Progenitor cell of endocrine pancreas (in vitro differentiated cells): ENCODE measurements at regions not wholly inside any gene's neighbourhood (a gene's known extent, or its start where the extent isn't known, plus 50 kb on each side); places are given as distances from the start of the nearest gene placed in this dataset.

Source experiments
- DNase-seq: peaks from one replicate; pipeline ENCODE4 v3.0.0; 2021; ENCODE audit warnings: low spot score; ENCODE audit not compliant: unreplicated experiment
- H3K27ac Mint-ChIP-seq: 2 replicates; pipeline ENCODE4 v1.8.0; 2021; ENCODE audit warnings: mild to moderate bottlenecking, moderate library complexity, mixed read lengths
- H3K27me3 Mint-ChIP-seq: 2 replicates; pipeline ENCODE4 v1.8.0; 2021; ENCODE audit warnings: mixed read lengths
- H3K36me3 Mint-ChIP-seq: 2 replicates; pipeline ENCODE4 v1.8.0; 2022; ENCODE audit warnings: mixed read lengths; ENCODE audit not compliant: insufficient read depth
- H3K4me1 Mint-ChIP-seq: 2 replicates; pipeline ENCODE4 v1.8.0; 2021; ENCODE audit warnings: low read depth, mixed read lengths
- H3K4me3 Mint-ChIP-seq: 2 replicates; pipeline ENCODE4 v1.8.0; 2021; ENCODE audit warnings: low read depth, mild to moderate bottlenecking, moderate library complexity, mixed read lengths
- H3K9me3 Mint-ChIP-seq: 2 replicates; pipeline ENCODE4 v1.8.0; 2021; ENCODE audit warnings: low read depth, mixed read lengths
- TF ChIP-seq, protein P1 (sequence below): fragments of 200-600 bp; sonication (generic); IDR thresholded peaks from one replicate; pipeline ENCODE4 v1.5.0; 2021; ENCODE audit warnings: antibody characterized with exemption, mild to moderate bottlenecking; ENCODE audit not compliant: unreplicated experiment

DNA sequence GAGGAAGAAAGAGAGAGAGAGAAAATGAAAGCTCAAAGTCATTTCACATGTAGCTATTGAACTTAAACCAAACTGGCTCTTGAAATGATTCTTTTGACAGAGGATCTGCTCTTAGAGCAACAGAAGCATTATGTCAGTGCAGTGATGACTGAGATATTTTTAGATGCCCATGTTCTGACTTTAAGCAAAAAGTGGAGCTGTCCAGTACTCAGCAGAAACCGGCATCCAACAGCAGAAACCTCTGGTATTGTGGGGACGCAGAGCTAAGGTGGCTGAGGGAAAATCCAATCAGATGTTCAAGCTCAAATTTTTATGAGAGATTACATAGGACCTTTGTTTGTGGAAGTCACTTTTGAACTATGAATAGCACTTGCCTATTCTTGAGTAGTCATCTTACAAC, 69.8 kb upstream of the ANKFN1 start:
- DNase-seq = no peak
- Mint-ChIP-seq H3K4me3 (no peak overlapping the region), H3K27ac (no peak overlapping the region), H3K36me3 (no peaks in the 10 kb centered on the region), H3K27me3 (peaks cover 5% of the 10 kb centered on the region), H3K4me1 (no peaks in the 10 kb centered on the region), H3K9me3 (no peaks in the 10 kb centered on the region)
- TF ChIP-seq, protein P1, sequence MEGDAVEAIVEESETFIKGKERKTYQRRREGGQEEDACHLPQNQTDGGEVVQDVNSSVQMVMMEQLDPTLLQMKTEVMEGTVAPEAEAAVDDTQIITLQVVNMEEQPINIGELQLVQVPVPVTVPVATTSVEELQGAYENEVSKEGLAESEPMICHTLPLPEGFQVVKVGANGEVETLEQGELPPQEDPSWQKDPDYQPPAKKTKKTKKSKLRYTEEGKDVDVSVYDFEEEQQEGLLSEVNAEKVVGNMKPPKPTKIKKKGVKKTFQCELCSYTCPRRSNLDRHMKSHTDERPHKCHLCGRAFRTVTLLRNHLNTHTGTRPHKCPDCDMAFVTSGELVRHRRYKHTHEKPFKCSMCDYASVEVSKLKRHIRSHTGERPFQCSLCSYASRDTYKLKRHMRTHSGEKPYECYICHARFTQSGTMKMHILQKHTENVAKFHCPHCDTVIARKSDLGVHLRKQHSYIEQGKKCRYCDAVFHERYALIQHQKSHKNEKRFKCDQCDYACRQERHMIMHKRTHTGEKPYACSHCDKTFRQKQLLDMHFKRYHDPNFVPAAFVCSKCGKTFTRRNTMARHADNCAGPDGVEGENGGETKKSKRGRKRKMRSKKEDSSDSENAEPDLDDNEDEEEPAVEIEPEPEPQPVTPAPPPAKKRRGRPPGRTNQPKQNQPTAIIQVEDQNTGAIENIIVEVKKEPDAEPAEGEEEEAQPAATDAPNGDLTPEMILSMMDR = no peak

DNA sequence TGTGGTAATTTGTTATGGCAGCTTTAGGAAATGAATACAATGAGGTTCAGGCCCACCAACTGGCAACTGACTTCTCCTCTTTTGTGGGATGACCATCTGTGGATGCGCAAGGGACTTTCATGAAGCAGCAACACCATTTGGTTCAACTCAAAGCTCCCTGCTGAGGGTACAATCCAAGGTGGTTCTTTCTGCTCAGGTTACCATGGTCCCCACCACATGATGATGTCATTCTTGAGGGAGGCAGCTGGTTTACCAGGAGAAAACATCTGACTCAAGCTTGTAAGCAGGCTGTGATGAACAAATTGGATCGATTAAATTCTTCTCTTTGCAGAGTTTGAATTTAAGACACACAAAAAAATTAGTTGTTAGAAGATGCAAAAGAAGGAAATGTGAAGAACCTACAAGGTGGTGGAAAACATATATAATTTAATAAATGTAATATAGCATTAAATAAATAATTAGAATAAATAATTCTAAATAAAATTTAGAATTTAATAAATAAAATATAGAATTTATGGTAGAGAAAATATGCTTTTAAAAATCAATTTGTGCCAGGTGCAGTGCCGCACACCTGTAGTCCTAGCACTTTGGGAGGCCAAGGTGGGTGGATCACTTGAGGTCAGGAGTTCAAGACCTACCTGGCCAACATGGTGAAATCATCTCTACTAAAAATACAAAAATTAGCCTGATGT, 67.6 kb upstream of the ANKFN1 start:
- Mint-ChIP-seq H3K27me3 (peaks cover 2% of the 10 kb centered on the region), H3K27ac (no peak overlapping the region), H3K36me3 (no peaks in the 10 kb centered on the region), H3K9me3 (no peaks in the 10 kb centered on the region), H3K4me1 (no peaks in the 10 kb centered on the region), H3K4me3 (no peak overlapping the region)
- TF ChIP-seq, protein P1 = no peak
- DNase-seq = no peak

DNA sequence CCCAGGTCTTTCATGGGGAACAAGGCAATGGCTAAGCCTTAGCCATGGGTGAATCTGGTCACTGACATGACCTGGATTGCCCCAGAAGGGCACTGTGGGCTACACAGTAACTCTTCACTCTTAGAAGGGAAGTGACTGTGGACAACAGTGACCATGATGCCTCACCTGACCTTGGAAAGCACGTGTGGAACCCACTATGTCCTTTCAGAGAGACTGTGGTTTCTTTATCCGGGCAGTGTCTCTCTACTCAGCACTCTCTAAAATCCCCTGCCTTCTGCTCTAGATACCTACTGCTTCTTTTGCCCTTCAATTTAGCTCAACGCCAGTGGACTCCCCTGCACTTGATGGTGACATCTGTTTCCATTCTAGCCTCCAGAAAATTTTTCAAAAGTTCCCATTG, 66.1 kb upstream of the ANKFN1 start:
- Mint-ChIP-seq H3K4me3 (no peak overlapping the region), H3K4me1 (no peaks in the 10 kb centered on the region), H3K27me3 (no peaks in the 10 kb centered on the region), H3K36me3 (no peaks in the 10 kb centered on the region), H3K9me3 (no peaks in the 10 kb centered on the region), H3K27ac (no peak overlapping the region)
- TF ChIP-seq, protein P1 = no peak
- DNase-seq = no peak

DNA sequence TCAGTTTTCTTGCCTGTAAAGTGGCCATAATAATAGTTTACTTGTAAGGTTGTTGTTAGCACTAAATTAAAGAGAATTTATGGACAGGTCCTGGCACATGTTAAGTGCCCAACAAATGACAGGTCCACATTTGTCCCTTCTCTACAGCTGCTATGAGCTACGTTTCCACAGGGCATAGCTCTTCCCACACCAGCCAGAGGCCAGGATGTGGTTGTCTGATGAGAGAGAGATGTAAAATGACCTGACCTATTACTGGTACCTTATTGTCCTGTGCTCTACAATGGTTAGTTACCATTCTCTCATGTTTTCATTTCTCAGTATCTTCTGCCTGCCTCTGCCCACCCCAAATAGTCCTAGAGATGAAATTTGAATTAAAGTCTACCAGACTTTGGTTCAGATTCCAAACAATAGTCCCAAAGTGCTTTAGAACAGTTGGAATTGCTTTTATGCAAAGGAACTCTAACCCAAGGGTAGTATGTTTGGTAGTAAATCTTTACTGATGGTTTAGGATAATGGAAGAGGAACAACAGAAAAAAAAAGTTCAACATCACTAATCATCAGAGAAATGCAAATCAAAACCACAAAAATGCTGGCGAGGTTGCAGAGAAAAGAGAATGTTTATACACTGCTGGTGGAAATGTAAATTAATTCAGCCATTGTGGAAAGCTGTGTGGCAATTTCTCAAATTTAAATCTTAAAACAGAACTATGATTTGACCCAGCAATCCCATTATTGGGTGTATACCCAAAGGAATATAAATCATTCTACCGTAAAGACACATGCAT, 57.1 kb upstream of the ANKFN1 start:
- TF ChIP-seq, protein P1 = no peak
- no peak overlapping the region for H3K4me3 Mint-ChIP-seq
- H3K36me3 Mint-ChIP-seq = no peaks in the 10 kb centered on the region
- no peaks in the 10 kb centered on the region for H3K4me1 Mint-ChIP-seq
- no peak overlapping the region for H3K27ac Mint-ChIP-seq
- H3K9me3 Mint-ChIP-seq = no peaks in the 10 kb centered on the region
- no peak for DNase-seq
- H3K27me3 Mint-ChIP-seq = peaks cover 24% of the 10 kb centered on the region

DNA sequence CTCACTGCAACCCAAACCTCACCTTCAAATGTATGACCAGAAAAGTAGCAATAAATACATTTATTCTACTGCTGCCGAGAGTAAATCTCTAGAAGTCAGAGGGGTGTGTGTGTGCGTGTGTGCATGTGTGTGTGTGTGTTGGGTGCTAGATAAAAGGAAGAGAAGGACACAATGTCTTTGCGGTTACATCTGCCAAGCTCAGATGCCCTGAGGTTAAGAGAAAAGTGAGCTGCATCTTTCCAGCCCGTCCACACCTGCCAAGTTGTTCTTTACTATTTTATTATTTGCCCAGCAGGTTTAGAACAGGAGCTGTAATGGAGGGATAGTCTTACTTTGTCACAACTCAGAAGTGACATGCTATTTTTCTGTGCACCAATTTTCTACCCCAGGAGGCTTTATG, 54.5 kb upstream of the ANKFN1 start:
- no peaks in the 10 kb centered on the region for H3K9me3 Mint-ChIP-seq
- H3K36me3 Mint-ChIP-seq = no peaks in the 10 kb centered on the region
- H3K4me3 Mint-ChIP-seq = no peak overlapping the region
- TF ChIP-seq, protein P1 = no peak
- no peak for DNase-seq
- H3K4me1 Mint-ChIP-seq = no peaks in the 10 kb centered on the region
- H3K27me3 Mint-ChIP-seq = peaks cover 33% of the 10 kb centered on the region
- no peak overlapping the region for H3K27ac Mint-ChIP-seq
